Small intestine (tissue), 7 donors: ENCODE measurements at regions not wholly inside any gene's neighbourhood (a gene's known extent, or its start where the extent isn't known, plus 50 kb on each side); places are given as distances from the start of the nearest gene placed in this dataset.

ENCODE experiments used
- DNase-seq, 2 donors: peaks; one replicate each; pipeline versions ENCODE4 v3.0.0 to v3.0.0-alpha.2; 2013
- FAIRE-seq: peaks from 2 replicates; lab custom pipeline; 2012; peaks lifted over from hg19 to GRCh38; lab: Jason Lieb, UNC
- H3K27ac ChIP-seq, 3 donors: one replicate each; pipeline ENCODE4 v1.5.1; 2013; ENCODE audit warnings: low read length in 2 of 3, mild to moderate bottlenecking in 2 of 3, control low read depth in 1 of 3, inconsistent platforms in 1 of 3, low read depth in 1 of 3, moderate library complexity in 1 of 3
- H3K27me3 ChIP-seq, 3 donors: one replicate each; pipeline ENCODE4 v1.6.1; 2013; ENCODE audit warnings: low read length in 3 of 3, inconsistent platforms in 1 of 3; ENCODE audit not compliant: control insufficient read depth in 3 of 3, insufficient read depth in 3 of 3
- H3K36me3 ChIP-seq, 3 donors: one replicate each; pipeline ENCODE4 v1.6.1; 2013; ENCODE audit warnings: low read length in 3 of 3, inconsistent platforms in 1 of 3, low read depth in 1 of 3, mild to moderate bottlenecking in 1 of 3, moderate library complexity in 1 of 3; ENCODE audit not compliant: control insufficient read depth in 3 of 3, insufficient read depth in 2 of 3
- H3K4me1 ChIP-seq, 3 donors: one replicate each; pipeline ENCODE4 v1.6.1; 2013; ENCODE audit warnings: low read length in 2 of 3, inconsistent platforms in 1 of 3, low read depth in 1 of 3, mild to moderate bottlenecking in 1 of 3, moderate library complexity in 1 of 3; ENCODE audit not compliant: control insufficient read depth in 3 of 3, insufficient read depth in 2 of 3
- H3K4me3 ChIP-seq, 3 donors: one replicate each; pipeline ENCODE4 v1.5.1; 2013; ENCODE audit warnings: low read length in 3 of 3, control low read depth in 1 of 3, inconsistent platforms in 1 of 3, low read depth in 1 of 3, mild to moderate bottlenecking in 1 of 3, moderate library complexity in 1 of 3
- H3K9me3 ChIP-seq, 2 donors: one replicate each; pipeline ENCODE4 v1.6.1; 2013; ENCODE audit warnings: low read depth in 1 of 2, low read length in 1 of 2; ENCODE audit not compliant: control insufficient read depth in 2 of 2, insufficient read depth in 1 of 2
- WGBS, 3 donors: extraction: QIAGEN DNeasy Blood & Tissue Kit; methylation state at CpG; one replicate each; pipeline ENCODE4 v1.1.7; 2013; 5-methylcytosine and 5-hydroxymethylcytosine counted together
- donor health status: healthy with polysubstance abuse.
- donor health status: control.
- donor health status: control.
- donor health status: Bipolar disorder and iron deficiency.
- donor health status: healthy.

DNA sequence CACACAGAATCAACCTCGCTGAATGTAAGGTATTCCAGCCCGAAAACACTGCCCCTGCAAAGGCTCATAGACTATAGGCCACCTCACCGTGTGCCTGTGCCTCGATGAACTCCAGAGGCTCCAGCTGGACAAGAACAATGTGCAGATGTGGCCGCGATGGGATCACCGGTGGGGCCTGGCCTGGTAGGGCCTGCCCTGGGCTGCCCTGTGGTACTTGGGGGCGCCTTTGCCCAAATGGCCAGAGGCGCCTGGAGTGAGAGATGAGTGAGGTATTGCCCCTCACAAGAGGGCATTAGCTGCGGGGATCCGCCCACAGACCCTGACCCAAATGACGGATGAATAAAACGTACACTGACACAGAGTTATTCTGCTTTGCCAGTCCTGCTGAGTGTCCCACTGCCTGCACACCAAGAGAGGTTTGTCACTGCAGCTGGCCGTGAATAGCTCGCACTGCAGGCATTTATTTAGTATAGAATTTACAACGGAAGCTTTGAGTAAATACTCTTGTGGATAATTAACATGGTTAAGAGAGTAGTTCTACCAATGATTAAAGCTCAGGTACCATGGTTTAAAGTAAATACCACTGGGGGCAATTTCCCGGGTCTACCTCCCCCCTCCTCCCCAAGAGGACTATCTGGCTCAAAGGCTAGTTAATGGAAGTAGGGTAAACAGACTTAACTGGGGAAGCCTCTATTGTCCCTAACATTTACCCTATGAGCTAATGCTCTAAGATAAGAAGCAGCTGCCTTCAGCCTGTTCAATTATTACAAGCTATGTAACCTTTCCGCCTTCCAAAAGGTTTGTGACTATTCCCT is 101.1 kb upstream of the IGLL5 start:
- H3K9me3 ChIP-seq: peaks cover 0 to 5% of the 10 kb centered on the region in 2 donors
- no peaks in the 10 kb centered on the region for H3K36me3 ChIP-seq
- FAIRE-seq (no peak), DNase-seq (peak; percentile 47 to 82)
- H3K27ac ChIP-seq: peak overlapping the region in 2 of 3 donors; percentile 42 to 78
- H3K4me3 ChIP-seq: no peak overlapping the region
- peaks cover 0 to 35% (median 0%) of the 10 kb centered on the region in 3 donors for H3K4me1 ChIP-seq
- 50 to 68% (median 61%) methylated on average over 18 of the region's 18 CpGs for WGBS, 3 donors
- no peaks in the 10 kb centered on the region for H3K27me3 ChIP-seq

DNA sequence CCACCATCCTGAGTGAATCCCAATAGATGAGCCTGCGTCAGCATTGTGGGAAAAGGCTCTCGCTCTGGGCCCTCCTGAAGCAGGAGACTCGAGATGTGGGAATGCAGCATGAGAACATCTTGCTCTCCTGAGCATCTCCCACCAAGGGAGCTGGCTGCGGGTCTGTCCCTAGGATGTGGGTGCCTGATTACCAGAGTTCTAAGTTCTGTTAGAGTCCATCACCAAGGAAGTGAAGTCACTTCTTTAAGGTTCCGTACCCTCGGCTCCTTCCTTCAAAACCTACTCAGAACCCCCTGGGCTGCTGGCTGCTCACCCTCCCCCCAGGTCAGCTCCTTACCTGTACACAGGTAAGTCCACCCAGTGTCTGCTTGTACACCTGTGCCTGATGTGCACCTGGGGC is 100.5 kb upstream of the IGLL5 start:
- Histone ChIP-seq H3K9me3 (peaks cover 0 to 5% of the 10 kb centered on the region in 2 donors), H3K27ac (peak overlapping the region in 2 of 3 donors; percentile 42 to 78), H3K4me1 (peaks cover 0 to 35% (median 0%) of the 10 kb centered on the region in 3 donors), H3K27me3 (no peaks in the 10 kb centered on the region), H3K36me3 (no peaks in the 10 kb centered on the region), H3K4me3 (no peak overlapping the region)
- no peak for FAIRE-seq
- no peak for DNase-seq
- WGBS, 3 donors: 24 to 73% (median 53%) methylated on average over 6 of the region's 6 CpGs

DNA sequence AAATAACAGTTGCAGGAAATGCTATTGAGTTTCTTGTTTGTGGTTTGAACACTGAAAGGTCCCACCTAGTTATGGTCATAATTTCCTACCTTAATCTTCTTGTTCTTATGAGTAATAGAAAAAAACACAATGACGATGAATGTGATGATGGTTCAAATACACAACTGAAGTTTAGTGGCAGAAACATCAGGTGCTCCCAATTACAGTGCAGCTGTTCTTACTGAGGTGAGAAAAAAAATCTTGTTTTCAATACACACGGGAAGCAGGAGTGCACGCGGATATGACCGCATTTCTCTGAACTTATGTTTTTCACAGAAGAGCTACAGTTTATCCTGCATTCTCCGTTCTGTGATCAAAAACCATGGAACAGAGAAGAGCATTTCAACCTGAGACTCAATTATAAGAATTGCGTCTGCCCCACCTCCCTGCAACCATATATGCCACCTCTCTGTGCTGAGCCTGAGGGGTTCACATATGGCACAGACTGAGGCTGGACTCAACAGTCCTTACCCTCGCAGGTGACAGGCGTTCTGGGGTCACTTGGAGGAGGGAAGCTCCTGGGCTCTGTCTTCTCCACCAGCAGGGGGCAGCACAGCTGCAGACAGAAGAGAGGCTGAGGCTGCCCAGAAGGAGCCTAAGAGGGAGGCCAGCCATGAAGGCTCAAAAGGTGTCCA is 99.7 kb upstream of the IGLL5 start:
- WGBS, 3 donors: 45 to 46% (median 45%) methylated on average over 9 of the region's 9 CpGs
- FAIRE-seq: no peak
- H3K27me3 ChIP-seq: no peaks in the 10 kb centered on the region
- peak; percentile 56 to 75 for DNase-seq
- peaks cover 0 to 35% (median 0%) of the 10 kb centered on the region in 3 donors for H3K4me1 ChIP-seq
- H3K36me3 ChIP-seq: no peaks in the 10 kb centered on the region
- no peak overlapping the region for H3K4me3 ChIP-seq
- H3K27ac ChIP-seq: peak overlapping the region in 1 of 3 donors; percentile 78
- H3K9me3 ChIP-seq: peaks cover 0 to 5% of the 10 kb centered on the region in 2 donors

DNA sequence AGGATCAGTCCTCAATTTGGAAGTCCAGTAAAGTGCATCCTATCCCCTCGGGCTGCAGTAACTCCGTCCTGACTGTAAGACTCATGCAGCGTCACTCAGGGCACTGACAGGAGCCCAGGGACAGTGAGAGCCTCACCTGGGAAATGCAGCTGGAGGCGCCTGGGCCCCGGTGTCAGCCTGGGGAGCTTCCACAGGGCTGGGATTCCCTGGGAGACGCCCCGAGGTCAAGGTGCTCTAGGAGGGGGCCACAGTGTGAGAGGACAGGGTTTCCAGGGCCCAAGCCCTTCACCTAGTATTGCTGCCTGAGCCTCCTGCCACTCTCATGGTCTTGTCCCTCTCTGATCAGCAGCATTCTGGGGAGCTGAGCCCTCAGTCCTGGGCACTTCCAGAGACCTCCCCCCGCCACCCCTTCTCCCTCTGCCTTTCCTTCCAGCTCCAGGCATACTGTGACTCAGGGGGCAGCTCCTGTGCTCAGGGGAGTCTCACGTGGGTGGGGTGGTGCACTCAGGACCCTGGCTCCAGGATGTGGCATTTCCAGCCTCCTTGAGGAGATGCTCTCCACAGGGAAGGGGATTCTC is 99.1 kb upstream of the IGLL5 start:
- FAIRE-seq (no peak), DNase-seq (no peak)
- H3K4me1 ChIP-seq: peaks cover 0 to 35% (median 0%) of the 10 kb centered on the region in 3 donors
- no peaks in the 10 kb centered on the region for H3K36me3 ChIP-seq
- H3K9me3 ChIP-seq: peaks cover 0 to 5% of the 10 kb centered on the region in 2 donors
- H3K27ac ChIP-seq: no peak overlapping the region
- no peaks in the 10 kb centered on the region for H3K27me3 ChIP-seq
- no peak overlapping the region for H3K4me3 ChIP-seq
- WGBS, 3 donors: 69 to 74% (median 70%) methylated on average over 9 of the region's 9 CpGs

DNA sequence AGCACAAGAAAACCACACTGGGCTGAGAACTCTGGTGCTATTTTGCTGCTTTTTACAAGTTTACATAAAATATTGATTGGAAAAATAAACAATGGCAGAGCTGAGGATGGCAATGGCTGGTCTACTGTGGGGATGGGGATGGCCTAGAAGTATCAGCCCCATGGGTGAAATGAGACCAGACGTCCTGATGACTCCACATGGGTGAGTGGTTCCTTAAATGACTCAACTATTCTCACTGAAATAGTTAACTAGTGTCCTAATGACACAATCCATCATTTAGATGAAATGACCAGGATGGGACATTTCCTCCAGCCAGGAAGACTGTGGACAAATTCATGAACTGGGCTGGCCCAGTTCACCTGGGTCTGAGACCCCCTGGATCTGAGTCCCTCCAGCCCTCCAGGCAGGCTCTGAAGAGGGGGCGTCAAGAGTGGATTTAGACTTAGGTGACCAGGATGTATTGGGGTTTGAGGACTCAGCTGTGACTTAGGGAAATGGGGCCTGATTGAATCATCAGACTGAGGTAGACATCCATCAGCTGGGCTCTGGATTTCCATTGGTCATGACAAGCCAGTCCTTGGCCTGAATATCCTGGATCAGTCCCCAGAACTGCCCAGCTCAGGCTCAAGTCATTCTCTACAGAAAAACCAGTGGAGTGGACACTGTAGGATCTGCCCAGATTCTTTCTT is 98.2 kb upstream of the IGLL5 start:
- FAIRE-seq (no peak), DNase-seq (no peak)
- peaks cover 0 to 32% (median 0%) of the 10 kb centered on the region in 3 donors for H3K4me1 ChIP-seq
- no peaks in the 10 kb centered on the region for H3K36me3 ChIP-seq
- H3K4me3 ChIP-seq: no peak overlapping the region
- no peak overlapping the region for H3K27ac ChIP-seq
- WGBS, 3 donors: 76 to 88% (median 84%) methylated on average over 2 of the region's 2 CpGs
- H3K27me3 ChIP-seq: no peaks in the 10 kb centered on the region
- H3K9me3 ChIP-seq: peaks cover 0 to 5% of the 10 kb centered on the region in 2 donors

DNA sequence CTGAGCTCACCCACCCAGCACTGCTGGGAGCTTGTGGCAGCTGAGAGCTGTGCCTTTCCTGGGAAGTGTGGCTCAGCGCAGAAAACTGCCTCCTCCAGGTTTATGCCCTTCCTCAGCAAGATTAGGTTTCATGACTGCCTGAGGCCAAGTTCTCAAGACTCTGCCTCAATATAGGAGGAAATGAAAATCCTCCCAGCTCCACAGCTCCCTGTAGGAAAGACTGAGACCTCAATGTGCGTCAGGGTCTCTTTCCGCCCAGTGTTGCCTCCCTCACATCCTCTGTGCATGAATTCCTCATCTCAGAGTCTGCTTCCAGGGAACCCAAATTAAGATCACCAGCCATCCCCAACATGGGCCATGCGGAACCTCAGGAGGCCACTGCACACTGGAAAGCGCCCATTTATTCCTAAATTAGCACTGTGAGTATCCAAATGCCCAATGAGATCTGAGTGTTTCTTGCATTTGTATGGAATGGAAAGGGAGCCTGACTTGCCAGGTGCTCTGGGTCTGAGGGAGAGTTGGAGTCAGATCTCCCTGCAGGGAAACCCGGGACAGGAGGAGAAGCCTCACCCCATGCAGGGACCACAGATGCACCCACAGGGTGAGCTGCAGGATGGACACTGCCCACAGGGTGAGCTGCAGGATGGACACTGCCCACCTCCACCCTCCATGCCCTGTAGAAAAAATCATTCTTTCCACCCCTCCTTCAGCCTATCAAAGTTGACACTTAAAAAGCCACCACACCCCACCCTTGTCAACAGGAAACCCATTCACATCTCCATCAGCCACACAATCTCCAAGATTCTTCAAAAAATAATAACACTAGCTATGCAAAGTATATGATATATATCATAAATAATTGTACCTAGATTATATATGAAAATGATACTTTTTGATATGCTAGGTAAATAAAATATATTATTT is 97.4 kb upstream of the IGLL5 start:
- H3K4me1 ChIP-seq: peaks cover 0 to 25% (median 0%) of the 10 kb centered on the region in 3 donors

DNA sequence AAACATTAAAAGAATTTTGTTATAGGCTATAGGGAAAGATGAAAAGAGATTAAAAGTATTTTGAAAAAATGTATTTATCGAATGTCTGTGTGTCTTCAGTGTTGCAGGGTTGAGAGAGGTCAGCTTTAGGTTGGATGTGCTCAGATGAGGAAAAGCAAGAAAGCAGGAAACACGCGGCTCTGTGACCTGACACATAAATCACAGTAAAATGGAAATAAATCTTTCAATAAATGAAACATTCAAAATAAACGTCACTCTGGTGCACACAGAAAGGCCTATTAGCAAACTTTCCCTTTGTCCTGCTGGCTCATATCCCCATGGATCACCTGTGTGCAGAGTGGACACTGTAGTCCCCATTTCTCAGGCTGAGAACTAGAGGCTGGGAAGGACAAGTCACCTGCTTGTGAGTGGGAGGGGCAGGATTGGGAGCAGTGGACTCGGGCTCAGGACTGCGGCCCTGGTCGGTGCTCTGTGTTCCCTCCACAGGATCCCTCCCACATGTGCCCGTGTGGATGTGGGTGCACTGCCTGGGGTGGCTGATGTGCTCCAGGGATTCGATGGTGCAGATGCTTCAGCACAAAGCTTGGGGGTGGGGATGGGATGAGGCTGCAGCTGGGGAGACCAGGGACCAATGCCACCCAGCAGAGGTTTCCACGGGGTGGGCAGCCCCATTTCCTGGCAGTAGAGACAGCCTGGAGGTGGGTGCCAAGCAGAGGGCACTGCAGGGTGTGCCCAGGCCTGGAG is 96.0 kb upstream of the IGLL5 start:
- FAIRE-seq (no peak), DNase-seq (no peak)
- 57 to 64% (median 63%) methylated on average over 10 of the region's 10 CpGs for WGBS, 3 donors
- Histone ChIP-seq H3K27ac (no peak overlapping the region), H3K4me1 (peaks cover 0 to 11% (median 0%) of the 10 kb centered on the region in 3 donors), H3K9me3 (no peaks in the 10 kb centered on the region), H3K27me3 (no peaks in the 10 kb centered on the region), H3K4me3 (no peak overlapping the region), H3K36me3 (no peaks in the 10 kb centered on the region)

More for the DNA sequence above, 97.4 kb upstream of the IGLL5 start:
- Histone ChIP-seq H3K36me3 (no peaks in the 10 kb centered on the region), H3K4me3 (no peak overlapping the region), H3K27ac (no peak overlapping the region), H3K9me3 (peaks cover 0 to 5% of the 10 kb centered on the region in 2 donors), H3K27me3 (no peaks in the 10 kb centered on the region)
- DNase-seq (no peak), FAIRE-seq (no peak)
- WGBS, 3 donors: 90 to 94% (median 92%) methylated on average over 6 of the region's 6 CpGs
